ENCODE measurements at regions not wholly inside any gene's neighbourhood (a gene's known extent, or its start where the extent isn't known, plus 50 kb on each side); places are given as distances from the start of the nearest gene placed in this dataset.

- TF ChIP-seq CTCF (IDR thresholded peaks at IDR 0.05) (no peak), POLR2A (IDR thresholded peaks at IDR 0.05) (no peak), EP300 (IDR thresholded peaks at IDR 0.05) (no peak)
Measured at GRCh38 chr9:95670122-95670521, 153.4 kb upstream of the PTCH1 start.
